Stimulated activated CD4-positive, alpha-beta T cell treated with anti-CD3 and anti-CD28 coated beads, Interleukin-4, amount 100 ng/mL, for 24 hours (primary cell): ENCODE measurements at regions not wholly inside any gene's neighbourhood (a gene's known extent, or its start where the extent isn't known, plus 50 kb on each side); places are given as distances from the start of the nearest gene placed in this dataset.
A peak's percentile ranks its signal among the peaks of the same experiment; 100 is the strongest.
"Not testable (repeated sequence)": the region's sequence is repeated elsewhere in the genome, so short reads cannot be mapped to it uniquely, and the experiment has no call there.

ENCODE experiments used
- DNase-seq: peaks from one replicate; pipeline ENCODE4 v3.0.0-alpha.2; 2020

DNA sequence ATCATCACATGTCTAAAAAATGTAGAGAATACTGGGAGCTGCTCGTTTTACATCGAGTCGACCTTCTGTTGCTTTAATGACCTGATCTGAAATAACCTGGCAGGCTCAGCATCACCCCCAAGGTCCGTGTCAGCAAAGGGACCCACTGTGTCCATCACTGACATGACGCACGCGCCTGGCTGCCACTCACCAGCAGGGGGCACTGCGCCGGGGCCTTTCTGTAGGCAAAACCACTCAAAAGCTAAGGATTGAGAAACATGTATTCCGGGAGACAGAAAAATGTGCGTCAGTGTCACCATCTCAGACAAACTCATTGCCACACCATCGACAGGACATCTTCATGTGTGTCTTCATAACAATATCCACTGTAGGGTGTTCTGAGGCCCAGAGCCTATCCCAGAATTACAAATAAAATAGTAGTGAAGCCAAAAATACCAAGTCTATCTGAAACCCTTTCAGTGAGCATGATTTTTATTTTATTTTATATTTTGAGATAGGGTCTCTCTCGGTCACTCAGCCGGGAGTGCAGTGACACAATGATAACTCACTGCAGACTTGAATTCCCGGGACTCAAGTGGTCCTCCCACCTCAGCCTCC lies 130.3 kb upstream of the LSM14A start:
- peak; percentile 76 for DNase-seq

DNA sequence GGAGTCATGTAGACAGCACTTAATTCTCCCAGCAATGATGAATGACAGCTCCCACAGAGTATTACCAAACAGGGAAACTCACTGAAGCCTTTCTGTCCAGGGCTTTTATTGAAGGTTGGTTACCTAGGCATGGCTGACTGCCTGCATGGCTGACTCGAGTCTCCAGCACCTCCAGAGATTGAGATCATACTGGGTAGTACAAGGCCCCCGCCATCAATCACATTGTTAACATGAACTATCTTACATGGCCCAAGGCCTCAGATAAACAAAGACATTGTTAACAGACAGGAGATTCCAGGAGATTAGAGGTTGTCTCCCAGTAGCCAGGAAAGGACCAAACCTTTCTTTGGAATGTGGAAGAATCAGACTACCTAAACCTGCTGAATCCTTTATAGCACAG lies 128.3 kb upstream of the LSM14A start:
- DNase-seq, result no peak

DNA sequence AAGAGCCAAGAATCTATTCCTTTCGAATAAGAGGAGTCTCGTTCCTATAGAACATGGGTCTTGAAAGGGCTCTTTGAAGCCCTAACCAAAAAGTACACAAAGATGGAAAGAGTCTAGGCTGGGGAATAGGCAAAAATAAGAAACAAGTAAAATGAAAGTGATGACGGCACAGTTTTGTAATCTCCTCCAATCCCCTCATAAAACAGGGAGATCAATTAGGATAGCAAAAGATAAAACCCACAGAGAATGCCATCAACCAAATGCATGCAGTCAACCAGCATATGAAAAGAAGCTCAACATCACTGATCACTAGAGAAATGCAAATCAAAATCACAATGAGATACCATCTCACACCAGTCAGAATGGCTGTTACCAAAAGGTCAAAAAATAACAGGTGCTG lies 122.4 kb upstream of the LSM14A start:
- no peak for DNase-seq

DNA sequence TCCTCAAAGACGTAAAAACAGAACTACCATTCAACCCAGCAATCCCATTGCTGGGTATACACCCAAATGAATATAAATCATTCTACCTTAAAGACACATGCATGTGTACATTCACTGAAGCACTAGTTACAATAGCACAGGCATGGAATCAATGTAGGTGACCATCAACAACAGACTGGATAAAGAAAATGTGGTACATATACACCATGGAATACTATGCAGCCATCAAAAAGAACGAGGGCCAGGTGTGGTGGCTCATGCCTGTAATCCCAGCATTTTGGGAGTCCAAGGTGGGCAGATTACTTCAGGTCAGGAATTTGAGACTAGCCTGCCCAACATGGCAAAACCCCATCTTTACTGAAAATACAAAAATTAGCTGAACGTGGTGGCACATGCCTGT lies 121.9 kb upstream of the LSM14A start:
- not testable (repeated sequence) for DNase-seq

DNA sequence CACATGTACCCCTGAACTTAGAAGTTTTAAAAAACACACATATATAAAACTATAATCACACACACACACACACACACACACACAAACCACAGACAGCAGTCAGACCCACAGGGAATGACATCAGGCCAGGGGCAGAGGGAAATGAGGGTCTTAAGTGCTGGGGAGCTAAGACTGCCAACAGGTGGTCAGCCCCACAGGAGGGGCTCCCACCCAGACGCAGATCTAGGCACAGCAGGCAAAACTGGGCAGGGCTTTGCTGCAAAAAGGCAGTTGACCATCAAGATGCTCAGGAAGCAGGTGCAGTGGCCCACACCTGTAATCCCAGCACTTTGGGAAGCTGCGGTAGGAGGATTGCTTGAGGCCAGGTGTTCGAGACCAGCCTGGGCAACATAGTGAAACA lies 121.0 kb upstream of the LSM14A start:
- DNase-seq, result no peak

DNA sequence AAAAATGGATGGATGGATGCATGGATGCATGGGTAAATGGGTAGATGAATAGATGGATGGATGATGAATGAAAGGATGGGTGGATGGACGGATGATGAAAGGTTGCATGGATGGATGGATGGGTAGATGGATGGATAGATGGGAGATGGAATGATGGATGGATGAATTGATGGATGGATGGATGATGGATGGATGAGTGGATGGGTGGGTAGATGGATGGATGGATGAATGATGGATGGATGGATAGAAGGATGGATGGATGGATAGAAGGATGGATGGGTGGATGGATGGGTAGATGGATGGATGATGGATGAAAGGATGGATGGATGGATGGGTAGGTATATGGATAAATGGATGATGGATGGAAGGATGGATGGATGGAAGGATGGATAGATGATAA lies 115.1 kb upstream of the LSM14A start:
- DNase-seq, result no peak

DNA sequence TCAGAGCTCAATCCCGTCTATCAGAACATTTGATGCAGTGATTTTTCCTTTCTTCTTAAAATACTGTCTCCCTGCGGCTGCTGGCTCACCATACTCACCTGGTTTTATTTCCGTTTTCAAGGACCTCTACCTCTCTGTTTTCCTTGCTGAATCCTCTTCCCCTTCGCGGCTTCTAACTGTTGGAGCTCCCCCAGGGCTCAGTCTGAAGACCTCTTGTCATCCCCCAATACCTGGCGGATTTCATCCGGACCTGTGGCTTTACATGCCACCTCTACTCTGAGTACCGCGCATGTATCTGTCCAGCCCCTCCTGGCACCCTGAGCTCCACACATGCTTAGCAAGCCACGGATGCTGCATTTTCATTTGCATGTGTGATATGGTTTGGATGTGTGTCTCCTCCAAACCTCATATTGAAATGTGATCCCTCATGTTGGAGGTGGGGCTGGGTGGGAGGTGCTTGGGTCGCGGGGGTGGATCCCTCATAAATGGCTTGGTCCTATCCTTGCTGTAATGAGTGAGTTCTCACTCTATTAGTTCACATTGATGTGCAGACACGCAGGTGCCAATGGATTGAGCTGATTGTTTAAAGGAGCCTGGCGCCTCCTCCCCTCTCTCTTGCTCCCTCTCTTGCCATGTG lies 106.2 kb upstream of the LSM14A start:
- DNase-seq, result no peak

DNA sequence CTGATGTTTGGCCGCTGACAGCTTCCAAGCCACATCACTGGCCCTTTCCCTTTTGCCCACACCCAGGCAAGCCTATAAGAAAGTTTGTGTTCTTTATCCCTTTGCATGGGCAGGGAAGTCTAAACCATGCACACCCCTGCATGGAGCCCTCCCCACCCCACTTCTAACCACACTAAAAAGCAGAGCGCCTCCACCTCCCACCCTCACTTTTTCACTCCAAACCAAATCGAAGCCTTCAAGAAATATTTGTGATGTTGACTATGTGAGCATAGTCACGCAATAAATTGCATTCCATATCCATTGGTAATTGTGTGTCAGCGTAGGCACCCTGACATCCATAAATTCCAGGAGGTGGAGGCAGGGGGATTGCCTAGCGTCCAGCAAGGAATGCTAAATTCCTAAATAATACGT lies 104.4 kb upstream of the LSM14A start:
- no peak for DNase-seq

DNA sequence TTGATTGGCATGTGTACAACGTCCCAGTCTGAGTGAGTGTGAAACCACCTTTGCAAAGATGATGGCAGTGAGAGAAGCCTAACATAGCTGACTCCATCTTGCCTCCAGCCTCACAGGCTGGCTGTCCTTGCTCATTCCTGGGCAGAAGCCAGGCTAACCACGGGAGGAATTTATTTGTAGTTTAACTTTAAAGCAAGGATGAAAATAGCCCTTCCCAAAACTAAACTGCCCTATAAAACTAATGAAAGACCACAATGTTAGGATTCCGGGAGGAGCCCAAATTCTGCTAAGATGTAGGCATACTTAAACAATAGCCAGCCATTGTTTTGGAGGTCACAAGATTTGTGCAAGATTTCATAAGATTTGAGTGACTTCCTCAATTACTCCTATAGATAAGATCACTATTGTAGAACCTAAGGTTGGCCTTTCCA lies 96.6 kb upstream of the LSM14A start:
- DNase-seq, result no peak

DNA sequence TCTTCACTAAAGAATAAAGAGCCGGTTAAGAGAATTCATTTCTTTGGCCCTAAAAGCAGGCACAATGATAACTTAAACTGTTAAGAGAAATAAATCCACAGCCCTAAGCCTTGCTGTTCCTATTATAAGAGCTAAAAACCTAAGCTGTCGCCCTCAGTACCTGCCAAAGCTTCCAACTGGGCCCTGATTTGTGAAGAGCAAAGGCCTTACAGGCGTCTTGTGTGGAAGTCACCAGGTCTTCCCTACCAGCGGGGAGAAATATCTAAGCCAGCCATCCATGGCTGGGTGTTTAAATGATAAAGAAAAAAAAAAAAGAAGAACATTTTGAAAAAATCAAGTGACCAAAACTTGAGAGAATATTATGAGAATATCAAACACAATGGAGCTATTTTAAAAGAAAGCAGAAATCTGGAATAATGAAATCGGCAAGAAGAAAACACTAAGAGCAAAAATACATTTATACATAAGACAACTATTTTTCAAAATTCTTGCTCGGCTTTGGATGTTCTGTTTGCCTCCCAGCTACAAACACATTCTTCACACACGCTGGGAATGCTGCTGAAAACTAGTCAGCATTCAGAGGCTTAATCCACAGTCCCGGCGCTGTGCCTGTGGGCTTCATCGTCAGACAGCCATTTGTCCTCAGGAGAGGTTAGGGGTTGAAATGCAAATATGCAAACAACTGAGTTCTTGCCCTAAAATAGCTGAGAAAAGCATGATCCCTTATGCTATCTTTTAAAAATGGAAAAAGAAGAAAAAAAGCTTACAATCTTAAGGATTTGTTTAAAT lies 89.8 kb upstream of the LSM14A start:
- no peak for DNase-seq

DNA sequence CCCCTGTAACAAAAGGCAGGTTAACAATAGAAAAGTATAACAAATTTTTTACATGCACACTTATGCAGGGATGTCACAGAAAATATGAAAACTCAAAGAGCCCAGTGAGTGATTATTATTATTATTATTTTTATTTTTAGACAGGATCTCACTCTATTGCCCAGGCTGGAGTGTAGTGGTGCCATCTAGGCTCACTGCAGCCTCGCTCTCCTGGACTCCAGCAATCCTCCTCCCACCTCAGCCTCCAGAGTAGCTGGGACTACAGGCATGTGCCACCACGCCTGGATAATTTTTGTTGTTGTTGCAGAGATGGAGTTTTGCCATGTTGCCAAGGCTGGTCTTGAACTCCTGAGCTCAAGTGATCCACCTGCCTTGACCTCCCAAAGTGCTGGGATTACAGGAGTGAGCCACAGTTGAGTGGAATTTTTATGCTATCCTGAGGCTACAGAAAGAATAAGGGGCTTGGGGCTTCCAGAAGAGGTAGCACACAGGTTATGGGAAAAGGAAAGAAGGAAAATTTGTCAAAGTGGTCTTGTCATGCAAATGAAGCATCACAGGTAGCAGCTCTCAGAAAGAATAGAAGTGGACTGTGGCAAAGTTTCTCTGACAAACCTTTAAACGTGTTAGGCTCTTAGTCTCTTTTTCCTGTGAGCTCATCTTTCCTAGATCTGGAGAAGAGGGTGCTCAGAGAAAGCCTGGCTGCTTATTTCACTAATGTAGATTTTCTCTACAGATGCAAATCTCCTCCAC lies 87.7 kb upstream of the LSM14A start:
- no peak for DNase-seq

DNA sequence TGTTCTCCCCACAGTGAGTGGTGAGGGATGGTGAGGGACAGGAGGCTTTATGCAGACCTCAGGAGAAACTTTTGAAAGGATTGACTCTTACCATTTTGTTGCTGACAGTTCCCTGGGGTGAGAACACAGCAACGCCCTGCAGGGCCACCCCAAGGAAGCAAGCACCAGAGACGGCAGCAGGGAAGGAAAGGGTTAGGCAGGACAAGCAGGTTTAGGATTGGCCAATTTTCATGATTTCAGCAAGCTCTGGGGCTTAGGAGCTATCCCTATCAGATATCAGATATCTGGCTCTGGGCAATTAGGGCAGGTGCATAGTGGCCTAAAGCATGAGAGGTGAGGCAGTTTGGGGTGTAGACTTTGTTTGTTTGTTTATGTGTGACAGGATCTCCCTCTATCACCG lies 87.0 kb upstream of the LSM14A start:
- no peak for DNase-seq

DNA sequence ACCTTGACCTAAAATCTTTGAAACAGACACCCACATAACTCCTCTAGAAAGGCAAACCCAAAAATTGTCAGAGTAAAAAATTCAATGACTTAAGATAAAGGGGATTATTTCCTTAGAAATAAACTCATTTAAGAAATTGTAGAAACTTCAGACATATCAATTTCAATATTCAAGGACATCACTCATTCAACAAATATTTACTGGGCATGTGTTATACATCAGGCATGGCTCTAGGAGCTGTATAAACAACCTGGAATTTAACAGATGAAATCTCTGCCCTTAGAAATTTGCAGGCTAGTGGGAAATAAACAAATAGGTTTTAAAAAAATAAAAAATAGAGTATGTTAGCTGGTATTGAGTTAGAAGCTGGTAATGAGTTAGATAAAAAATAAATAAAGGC lies 84.0 kb upstream of the LSM14A start:
- no peak for DNase-seq

DNA sequence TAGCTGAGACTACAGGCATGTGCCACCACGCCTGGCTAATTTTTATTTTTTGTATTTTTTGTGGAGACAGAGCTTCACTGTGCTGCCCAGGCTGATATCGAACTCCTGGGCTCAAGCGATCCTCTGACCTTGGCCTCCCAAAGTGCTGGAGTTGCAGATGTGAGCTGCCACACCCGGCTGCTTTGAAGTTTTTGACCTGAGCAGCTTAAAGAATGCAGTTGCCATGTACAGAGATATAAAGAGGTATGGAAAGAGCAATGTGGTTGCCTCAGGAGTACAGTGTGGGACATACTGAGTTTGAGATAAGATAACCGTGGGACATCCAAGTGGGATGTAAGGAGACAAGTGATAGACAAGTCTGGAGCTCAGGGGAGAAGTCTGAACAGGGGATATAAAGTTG lies 82.7 kb upstream of the LSM14A start:
- DNase-seq, result no peak

DNA sequence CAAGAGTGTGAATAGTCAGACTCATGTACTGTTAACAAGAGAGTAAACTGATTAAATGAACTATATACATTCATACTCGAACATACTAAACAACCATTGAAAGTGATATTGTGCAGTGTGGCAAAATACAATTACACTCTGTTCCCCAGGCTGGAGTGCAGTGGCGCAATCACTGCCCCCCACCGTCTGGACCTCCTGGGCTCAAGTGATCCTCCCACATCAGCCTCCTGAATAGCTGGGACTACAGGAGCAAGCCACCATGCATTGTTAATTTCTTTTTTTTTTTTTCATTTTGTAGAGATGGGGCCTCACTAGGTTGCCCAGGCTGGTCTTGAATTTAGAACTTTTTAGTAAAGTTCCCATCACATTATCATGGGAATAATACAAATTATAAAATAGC lies 77.3 kb upstream of the LSM14A start:
- DNase-seq, result no peak

DNA sequence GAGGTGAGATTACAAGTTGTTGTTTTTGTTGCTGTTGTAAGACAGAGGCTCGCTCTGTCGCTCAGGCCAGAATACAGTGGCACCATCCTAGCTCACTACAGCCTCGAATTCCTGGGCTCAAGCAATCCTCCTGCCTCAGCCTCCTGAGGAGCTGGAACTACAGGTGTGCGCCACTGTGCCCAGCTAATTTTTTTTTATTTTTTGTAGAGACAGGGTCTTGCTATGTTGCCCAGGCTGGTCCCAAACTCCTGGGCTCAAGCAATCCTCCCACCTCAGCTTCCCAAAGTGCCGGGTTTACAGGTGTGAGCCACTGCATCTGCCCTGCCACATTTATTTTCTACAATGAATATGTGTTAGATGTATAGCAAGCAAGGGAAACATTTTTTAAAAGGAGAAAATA lies 76.9 kb upstream of the LSM14A start:
- DNase-seq, result not testable (repeated sequence)

DNA sequence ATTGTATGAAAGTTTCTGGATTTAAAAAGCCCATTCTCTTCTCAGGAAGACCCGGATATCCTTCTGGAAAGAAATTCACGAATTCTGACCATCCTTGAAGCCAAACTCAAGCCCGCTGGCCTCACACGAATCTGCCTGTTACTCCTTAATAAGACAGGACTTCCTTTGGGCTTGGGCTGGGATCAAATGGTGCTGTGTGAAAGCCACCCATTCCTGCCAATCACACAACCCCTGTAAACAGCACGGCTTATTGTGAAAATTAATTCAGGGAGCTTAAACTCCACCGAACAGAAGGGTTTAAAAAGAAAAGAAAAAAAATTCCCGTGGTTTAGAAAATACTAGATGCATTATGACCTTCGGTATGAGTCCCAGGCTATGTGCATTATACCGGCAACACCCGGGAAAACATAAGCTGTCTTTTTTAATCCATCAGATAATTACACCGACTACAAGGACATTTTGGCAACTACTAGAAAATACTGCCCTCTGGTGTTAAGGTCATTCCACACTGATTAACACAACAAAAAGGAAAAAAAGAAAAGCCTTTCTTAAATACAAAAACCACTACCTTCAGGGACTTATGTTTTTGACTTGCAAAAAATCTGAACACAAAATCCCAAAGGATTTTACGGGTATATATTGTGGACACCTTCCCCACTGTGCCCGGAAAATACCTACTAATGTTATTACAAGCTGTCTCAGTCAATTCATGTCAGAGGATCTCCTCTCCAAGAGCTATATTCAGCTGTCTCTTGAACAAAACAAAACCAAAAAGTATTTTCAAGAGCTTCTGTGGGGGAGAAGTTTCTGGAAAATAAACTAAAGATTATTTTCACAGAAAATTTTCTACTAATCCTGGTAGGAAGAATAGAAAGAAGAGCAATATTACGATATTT lies 76.0 kb upstream of the LSM14A start:
- DNase-seq, result no peak

DNA sequence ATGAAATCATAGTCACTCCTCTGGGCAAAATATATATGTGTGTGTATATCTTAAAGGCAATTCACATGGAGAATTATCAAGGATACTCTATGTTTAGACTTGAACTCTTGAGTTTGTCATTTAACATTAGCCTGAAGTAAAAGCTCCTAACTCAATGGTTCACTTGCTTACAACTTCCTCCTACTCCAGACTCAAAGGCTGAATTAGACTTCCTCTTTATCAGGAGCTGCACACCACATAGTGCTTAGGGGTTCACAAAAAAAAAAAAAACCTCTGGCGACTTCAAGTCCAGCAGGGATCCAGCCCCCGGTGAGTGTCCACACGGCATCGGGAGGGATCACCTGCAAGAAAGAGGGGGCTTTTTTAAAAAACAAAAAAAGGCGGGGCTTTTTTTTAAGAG lies 68.2 kb upstream of the LSM14A start:
- no peak for DNase-seq

DNA sequence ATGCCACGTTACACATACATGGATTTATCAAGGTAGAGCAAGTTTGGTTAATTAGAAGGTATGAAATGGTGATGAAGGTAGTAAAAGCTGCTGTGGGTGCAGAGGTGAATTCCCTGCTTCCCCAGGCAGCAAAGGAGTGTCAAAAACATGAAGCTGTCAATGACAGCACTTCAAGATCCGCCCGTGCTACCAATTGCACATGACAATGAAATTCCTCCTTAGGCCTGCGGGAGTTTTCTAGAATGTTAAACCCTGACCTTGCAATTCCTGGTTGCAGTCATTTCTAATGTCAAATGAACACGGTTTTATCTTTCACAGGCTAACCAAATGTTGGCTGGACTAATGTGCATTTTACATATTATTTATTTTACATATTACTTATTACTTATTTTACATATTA lies 67.7 kb upstream of the LSM14A start:
- no peak for DNase-seq

DNA sequence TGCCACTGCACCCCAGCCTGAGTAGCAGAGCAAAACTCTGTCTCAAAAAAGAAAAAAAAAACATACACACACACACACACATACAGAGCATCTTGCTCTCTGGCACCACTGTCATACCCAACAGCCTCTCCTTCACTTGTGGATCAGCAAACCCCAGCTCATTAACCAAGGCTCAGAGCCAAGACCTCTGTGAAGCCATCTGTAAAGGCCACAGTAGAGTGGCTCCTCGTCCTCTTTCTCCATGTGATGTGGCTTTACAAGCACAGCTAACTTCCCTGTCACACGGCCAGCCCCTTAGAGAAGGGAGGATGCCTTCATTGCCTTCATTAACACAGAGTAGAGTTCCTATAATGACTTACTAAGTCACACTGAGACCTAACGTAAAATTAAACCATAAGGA lies 62.7 kb upstream of the LSM14A start:
- no peak for DNase-seq

DNA sequence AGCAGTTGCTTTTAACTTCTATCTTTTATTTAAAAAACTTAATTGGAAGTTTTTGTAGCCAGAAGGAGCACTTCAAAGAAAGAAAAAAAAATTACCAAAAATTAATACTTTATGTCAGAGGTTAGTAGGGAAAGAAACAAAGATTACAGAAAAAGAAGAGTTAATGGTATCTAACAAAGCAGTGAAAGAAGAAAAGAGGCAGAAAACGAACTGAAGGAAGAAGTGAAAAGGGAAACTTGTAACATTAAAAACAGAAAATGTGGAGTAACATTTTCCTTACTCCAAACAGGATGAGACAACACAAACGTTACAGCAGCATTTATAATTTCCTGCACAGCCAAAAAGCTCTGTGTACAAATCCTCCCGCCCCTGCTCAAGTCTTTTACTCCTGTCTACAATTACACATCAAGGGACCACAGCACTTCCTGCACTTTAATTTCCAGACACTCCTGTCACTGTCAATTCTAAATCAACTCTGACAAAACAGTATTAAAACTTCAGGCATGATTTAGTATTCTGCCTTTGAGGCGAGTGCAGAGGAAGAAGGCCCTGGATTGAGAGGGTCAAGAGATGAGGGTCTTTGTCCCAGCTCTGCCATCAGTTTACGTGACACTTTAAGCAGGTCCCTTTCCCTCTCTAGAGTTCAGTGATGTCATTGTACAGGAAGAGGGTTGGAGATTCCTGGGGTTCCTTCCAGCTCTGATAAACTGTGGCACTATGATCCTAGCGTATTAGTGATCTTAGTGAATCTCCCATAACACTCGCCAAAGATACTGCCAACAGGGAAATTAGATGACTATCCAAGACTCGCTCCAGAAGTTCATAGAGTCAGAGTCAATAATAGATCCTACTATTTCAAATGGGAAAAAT lies 53.2 kb upstream of the LSM14A start:
- DNase-seq, result no peak

DNA sequence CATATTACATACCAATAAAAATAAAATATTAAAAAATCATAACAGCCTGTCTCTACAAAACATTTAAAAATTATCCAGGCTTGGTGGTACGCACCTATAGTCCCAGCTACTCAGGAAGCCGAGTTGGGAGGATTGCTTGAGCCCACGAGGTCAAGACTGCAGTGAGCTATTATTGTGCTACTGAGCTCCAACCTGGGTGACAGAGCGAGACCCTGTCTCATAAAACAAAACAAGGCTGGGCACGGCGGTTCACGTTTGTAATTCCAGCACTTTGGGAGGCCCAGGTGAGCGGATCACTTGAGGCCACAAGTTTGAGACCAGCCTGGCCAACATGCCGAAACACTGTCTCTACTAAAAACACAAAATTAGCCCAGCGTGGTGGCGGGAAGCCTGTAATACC lies 52.2 kb upstream of the LSM14A start:
- no peak for DNase-seq
